ENCODE measurements at regions not wholly inside any gene's neighbourhood (a gene's known extent, or its start where the extent isn't known, plus 50 kb on each side); places are given as distances from the start of the nearest gene placed in this dataset.

- Mint-ChIP-seq H3K9me3 (no peaks in the 10 kb centered on the region), H3K36me3 (ENCODE audit: low read depth) (no peaks in the 10 kb centered on the region), H3K4me1 (ENCODE audit: low read depth) (no peaks in the 10 kb centered on the region), H3K4me3 (no peak overlapping the region), H3K27ac (no peak overlapping the region), H3K27me3 (ENCODE audit: low read depth) (no peaks in the 10 kb centered on the region)
Observed at GRCh38 chr1:209354111-209354839, 229.2 kb upstream of the CAMK1G start.

DNA sequence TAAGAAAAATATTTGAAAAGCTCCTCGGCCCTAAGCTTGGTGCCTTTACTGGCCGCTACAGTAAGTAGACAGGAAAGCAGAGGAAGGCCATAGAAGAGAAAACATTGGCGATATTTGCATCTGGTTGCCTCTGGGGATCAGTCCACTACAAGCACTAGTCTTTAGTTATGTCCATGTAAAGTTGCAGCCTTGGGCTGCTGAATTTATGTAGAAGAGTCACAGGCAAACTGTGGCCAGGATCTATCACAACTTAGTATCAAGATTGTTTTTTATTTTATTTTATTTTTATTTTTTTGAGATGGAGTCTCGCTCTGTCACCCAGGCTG is 228.7 kb upstream of the CAMK1G start:
- H3K9me3 Mint-ChIP-seq: no peaks in the 10 kb centered on the region
- H3K36me3 Mint-ChIP-seq (ENCODE audit: low read depth): no peaks in the 10 kb centered on the region
- H3K4me3 Mint-ChIP-seq: no peak overlapping the region
- no peak overlapping the region for H3K27ac Mint-ChIP-seq
- H3K27me3 Mint-ChIP-seq (ENCODE audit: low read depth): no peaks in the 10 kb centered on the region
- H3K4me1 Mint-ChIP-seq (ENCODE audit: low read depth): no peaks in the 10 kb centered on the region

GRCh38 chr1:209355415-209355814 is 228.1 kb upstream of the CAMK1G start:
- H3K36me3 Mint-ChIP-seq (ENCODE audit: low read depth): no peaks in the 10 kb centered on the region
- peaks cover 2% of the 10 kb centered on the region for H3K27me3 Mint-ChIP-seq (ENCODE audit: low read depth)
- H3K27ac Mint-ChIP-seq: no peak overlapping the region
- H3K9me3 Mint-ChIP-seq: no peaks in the 10 kb centered on the region
- H3K4me1 Mint-ChIP-seq (ENCODE audit: low read depth): no peaks in the 10 kb centered on the region
- H3K4me3 Mint-ChIP-seq: no peak overlapping the region

DNA sequence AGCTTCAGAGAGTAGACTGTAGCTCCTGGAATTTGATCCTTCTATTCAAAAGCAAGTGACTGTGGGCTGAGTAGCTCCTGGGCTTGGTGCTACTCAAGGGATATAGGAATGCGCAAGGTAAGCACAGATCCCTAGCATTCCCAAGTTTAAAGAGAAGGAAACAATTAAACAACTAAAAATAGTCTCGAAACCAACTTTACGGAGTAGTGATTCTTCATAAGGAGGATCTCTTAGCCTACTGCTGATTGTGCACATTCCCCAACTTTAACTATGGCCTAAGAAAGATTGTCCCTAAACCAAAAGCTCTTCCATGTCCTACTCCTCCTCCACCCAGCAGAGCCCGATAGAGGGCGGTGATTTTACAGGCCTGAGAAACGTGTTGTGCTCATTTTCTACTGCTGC is 226.5 kb upstream of the CAMK1G start:
- Mint-ChIP-seq H3K4me1 (ENCODE audit: low read depth) (no peaks in the 10 kb centered on the region), H3K27ac (no peak overlapping the region), H3K36me3 (ENCODE audit: low read depth) (no peaks in the 10 kb centered on the region), H3K27me3 (ENCODE audit: low read depth) (peaks cover 11% of the 10 kb centered on the region), H3K4me3 (no peak overlapping the region), H3K9me3 (no peaks in the 10 kb centered on the region)

DNA sequence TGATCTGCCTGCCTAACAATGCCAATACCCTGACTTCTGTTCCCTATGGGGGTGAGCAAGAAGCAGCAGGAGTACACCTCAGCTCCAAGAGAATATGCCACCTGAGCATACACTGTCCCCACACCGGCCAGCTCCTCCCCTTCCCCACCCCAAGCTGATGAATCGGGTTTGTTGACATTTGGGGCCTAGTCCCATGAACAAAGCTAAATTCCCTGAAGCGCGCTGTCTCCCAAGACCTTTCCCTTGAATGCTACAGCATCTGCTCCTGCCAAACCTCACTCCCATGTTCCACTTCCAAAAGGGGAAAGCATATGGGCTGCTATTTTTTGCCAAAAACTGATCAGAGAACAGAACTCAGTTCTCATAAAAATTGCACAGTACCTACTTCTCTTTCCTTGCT is 220.4 kb upstream of the CAMK1G start:
- Mint-ChIP-seq H3K9me3 (no peaks in the 10 kb centered on the region), H3K27ac (no peak overlapping the region), H3K4me1 (ENCODE audit: low read depth) (no peaks in the 10 kb centered on the region), H3K27me3 (ENCODE audit: low read depth) (peaks cover 15% of the 10 kb centered on the region), H3K36me3 (ENCODE audit: low read depth) (no peaks in the 10 kb centered on the region), H3K4me3 (no peak overlapping the region)

- Mint-ChIP-seq H3K27ac (no peak overlapping the region), H3K27me3 (ENCODE audit: low read depth) (peaks cover 18% of the 10 kb centered on the region), H3K9me3 (no peaks in the 10 kb centered on the region)
Observed at GRCh38 chr1:209364716-209365115, 218.8 kb upstream of the CAMK1G start.

GRCh38 chr1:209367061-209367772 is 216.3 kb upstream of the CAMK1G start:
- H3K4me3 Mint-ChIP-seq: no peak overlapping the region
- H3K27ac Mint-ChIP-seq: no peak overlapping the region
- H3K9me3 Mint-ChIP-seq: no peaks in the 10 kb centered on the region
- no peaks in the 10 kb centered on the region for H3K36me3 Mint-ChIP-seq (ENCODE audit: low read depth)
- no peaks in the 10 kb centered on the region for H3K4me1 Mint-ChIP-seq (ENCODE audit: low read depth)
- peaks cover 12% of the 10 kb centered on the region for H3K27me3 Mint-ChIP-seq (ENCODE audit: low read depth)

More at GRCh38 chr1:209364716-209365115, 218.8 kb upstream of the CAMK1G start:
- no peaks in the 10 kb centered on the region for H3K4me1 Mint-ChIP-seq (ENCODE audit: low read depth)
- no peaks in the 10 kb centered on the region for H3K36me3 Mint-ChIP-seq (ENCODE audit: low read depth)
- H3K4me3 Mint-ChIP-seq: no peak overlapping the region

GRCh38 chr1:209368864-209369598 is 214.5 kb upstream of the CAMK1G start:
- no peaks in the 10 kb centered on the region for H3K36me3 Mint-ChIP-seq (ENCODE audit: low read depth)
- H3K27ac Mint-ChIP-seq: no peak overlapping the region
- H3K4me1 Mint-ChIP-seq (ENCODE audit: low read depth): no peaks in the 10 kb centered on the region
- H3K27me3 Mint-ChIP-seq (ENCODE audit: low read depth): peaks cover 12% of the 10 kb centered on the region
- no peak overlapping the region for H3K4me3 Mint-ChIP-seq
- no peaks in the 10 kb centered on the region for H3K9me3 Mint-ChIP-seq

- Mint-ChIP-seq H3K27ac (no peak overlapping the region), H3K27me3 (ENCODE audit: low read depth) (peaks cover 12% of the 10 kb centered on the region), H3K9me3 (no peaks in the 10 kb centered on the region), H3K36me3 (ENCODE audit: low read depth) (no peaks in the 10 kb centered on the region), H3K4me1 (ENCODE audit: low read depth) (no peaks in the 10 kb centered on the region), H3K4me3 (no peak overlapping the region)
Observed at GRCh38 chr1:209370241-209370995, 213.1 kb upstream of the CAMK1G start.

DNA sequence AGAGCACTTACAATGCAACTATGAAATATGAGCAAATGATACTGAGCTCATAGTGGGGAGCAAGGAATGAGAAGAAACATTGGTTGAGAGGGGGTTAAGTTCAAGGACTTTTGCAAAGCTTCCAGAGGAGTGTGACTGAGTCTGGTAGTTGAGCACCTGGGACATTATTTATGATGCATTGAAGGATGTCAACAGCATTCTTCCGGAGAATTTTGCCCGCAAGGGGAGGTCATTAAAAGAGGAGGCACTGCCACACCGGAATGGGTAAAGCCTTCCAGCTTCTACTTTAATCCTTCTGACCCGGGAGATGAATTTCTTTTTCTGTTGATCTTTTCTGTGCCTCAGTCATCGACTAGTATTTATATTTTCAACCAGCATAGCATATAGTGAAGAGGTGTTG is 208.4 kb upstream of the CAMK1G start:
- H3K36me3 Mint-ChIP-seq (ENCODE audit: low read depth): no peaks in the 10 kb centered on the region
- H3K27me3 Mint-ChIP-seq (ENCODE audit: low read depth): peaks cover 4% of the 10 kb centered on the region
- H3K4me3 Mint-ChIP-seq: no peak overlapping the region
- no peaks in the 10 kb centered on the region for H3K4me1 Mint-ChIP-seq (ENCODE audit: low read depth)
- no peaks in the 10 kb centered on the region for H3K9me3 Mint-ChIP-seq
- no peak overlapping the region for H3K27ac Mint-ChIP-seq

- no peaks in the 10 kb centered on the region for H3K36me3 Mint-ChIP-seq (ENCODE audit: low read depth)
- H3K4me3 Mint-ChIP-seq: no peak overlapping the region
- no peaks in the 10 kb centered on the region for H3K9me3 Mint-ChIP-seq
- peaks cover 4% of the 10 kb centered on the region for H3K27me3 Mint-ChIP-seq (ENCODE audit: low read depth)
- no peak overlapping the region for H3K27ac Mint-ChIP-seq
- H3K4me1 Mint-ChIP-seq (ENCODE audit: low read depth): no peaks in the 10 kb centered on the region
Observed at GRCh38 chr1:209375671-209376365, 207.7 kb upstream of the CAMK1G start.

GRCh38 chr1:209376774-209377173 is 206.7 kb upstream of the CAMK1G start:
- Mint-ChIP-seq H3K4me1 (ENCODE audit: low read depth) (no peaks in the 10 kb centered on the region), H3K36me3 (ENCODE audit: low read depth) (no peaks in the 10 kb centered on the region), H3K27me3 (ENCODE audit: low read depth) (peaks cover 3% of the 10 kb centered on the region), H3K9me3 (no peaks in the 10 kb centered on the region), H3K27ac (no peak overlapping the region), H3K4me3 (no peak overlapping the region)

DNA sequence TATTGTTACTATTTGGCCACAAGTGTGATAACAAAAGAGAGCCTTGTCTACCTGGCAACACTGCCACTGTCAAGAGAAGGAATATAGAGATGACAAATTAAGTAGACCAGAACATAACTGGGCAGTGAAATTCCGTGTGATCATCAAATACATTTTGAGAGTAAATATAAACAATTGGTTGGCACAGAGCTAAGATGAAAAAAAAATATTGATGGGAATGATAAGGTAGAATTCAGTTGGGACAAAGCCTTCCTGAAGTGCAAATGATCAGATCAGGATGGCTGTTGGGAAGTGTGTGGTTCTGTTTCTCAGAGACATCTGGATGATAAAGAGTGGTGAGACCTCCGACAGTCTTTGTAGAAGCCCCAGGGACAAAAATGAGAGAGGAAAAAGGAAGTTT is 205.5 kb upstream of the CAMK1G start:
- no peak overlapping the region for H3K4me3 Mint-ChIP-seq
- no peak overlapping the region for H3K27ac Mint-ChIP-seq
- H3K9me3 Mint-ChIP-seq: no peaks in the 10 kb centered on the region
- no peaks in the 10 kb centered on the region for H3K36me3 Mint-ChIP-seq (ENCODE audit: low read depth)
- no peaks in the 10 kb centered on the region for H3K4me1 Mint-ChIP-seq (ENCODE audit: low read depth)
- H3K27me3 Mint-ChIP-seq (ENCODE audit: low read depth): no peaks in the 10 kb centered on the region

DNA sequence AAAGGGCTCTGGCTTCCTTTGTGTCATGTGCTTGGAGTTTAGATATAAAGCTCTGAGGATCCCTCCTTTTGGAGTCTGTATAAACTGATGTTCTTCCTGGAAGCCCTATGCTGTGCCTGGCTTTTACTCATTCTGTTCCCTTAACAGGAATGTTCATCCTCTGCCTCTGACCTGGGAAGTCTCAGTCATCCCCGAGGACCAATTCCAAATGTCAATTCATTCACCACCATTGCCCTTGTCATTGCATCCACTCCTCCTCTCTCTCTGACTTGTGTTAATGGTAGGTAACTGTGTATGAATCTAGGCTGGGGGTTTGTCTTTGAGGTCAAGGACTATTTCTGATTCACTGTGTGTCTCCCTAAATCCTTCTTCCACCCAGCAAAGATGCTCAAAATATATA is 204.2 kb upstream of the CAMK1G start:
- no peaks in the 10 kb centered on the region for H3K27me3 Mint-ChIP-seq (ENCODE audit: low read depth)
- H3K9me3 Mint-ChIP-seq: no peaks in the 10 kb centered on the region
- H3K27ac Mint-ChIP-seq: no peak overlapping the region
- no peaks in the 10 kb centered on the region for H3K4me1 Mint-ChIP-seq (ENCODE audit: low read depth)
- no peak overlapping the region for H3K4me3 Mint-ChIP-seq
- H3K36me3 Mint-ChIP-seq (ENCODE audit: low read depth): no peaks in the 10 kb centered on the region

Measured in T-helper 1 cell treated with Interleukin-12 subunit alpha and Interleukin-12 subunit beta and Interleukin-4 antibody, amounts not matched to agents 30 μg/mL and 1 μg/mL, for 36 hours (primary cell).